Neural progenitor cell (in vitro differentiated cells): ENCODE measurements at regions not wholly inside any gene's neighbourhood (a gene's known extent, or its start where the extent isn't known, plus 50 kb on each side); places are given as distances from the start of the nearest gene placed in this dataset.

Experiments used
- DNase-seq: peaks from one replicate; pipeline ENCODE4 v3.0.0-alpha.2; 2016; ENCODE audit warnings: low spot score
- H2AFZ ChIP-seq: fragments of 200-600 bp; sonication (generic); replicated peaks from 2 replicates; pipeline ENCODE4 v1.6.1; 2016; ENCODE audit warnings: antibody characterized with exemption
- H3F3A ChIP-seq: fragments of 200-600 bp; sonication (generic); 2 replicates; pipeline ENCODE4 v1.6.1; 2016; ENCODE audit warnings: antibody characterized with exemption, low read depth
- H3K27ac ChIP-seq: fragments of 200-600 bp; sonication (generic); 2 replicates; pipeline ENCODE4 v1.5.1; 2016; ENCODE audit warnings: mild to moderate bottlenecking
- H3K27me3 ChIP-seq: fragments of 200-600 bp; sonication (generic); 2 replicates; pipeline ENCODE4 v1.6.1; 2016; ENCODE audit warnings: mild to moderate bottlenecking, moderate library complexity
- H3K36me3 ChIP-seq: fragments of 200-600 bp; sonication (generic); 2 replicates; pipeline ENCODE4 v1.5.1; 2016
- H3K4me1 ChIP-seq: fragments of 200-600 bp; sonication (generic); 2 replicates; pipeline ENCODE4 v1.6.1; 2016; ENCODE audit warnings: mixed run types
- H3K4me2 ChIP-seq: fragments of 200-600 bp; sonication (generic); 2 replicates; pipeline ENCODE4 v1.6.1; 2016
- H3K4me3 ChIP-seq: fragments of 200-600 bp; sonication (generic); 2 replicates; pipeline ENCODE4 v1.5.1; 2016
- H3K79me2 ChIP-seq: fragments of 200-600 bp; sonication (generic); 2 replicates; pipeline ENCODE4 v1.6.1; 2016; ENCODE audit warnings: low read depth
- H3K9ac ChIP-seq: fragments of 200-600 bp; sonication (generic); 2 replicates; pipeline ENCODE4 v1.6.1; 2016
- H3K9me3 ChIP-seq: fragments of 200-600 bp; sonication (generic); 2 replicates; pipeline ENCODE4 v1.5.1; 2016; ENCODE audit warnings: low read depth
- H4K20me1 ChIP-seq: fragments of 200-600 bp; sonication (generic); 2 replicates; pipeline ENCODE4 v1.6.1; 2016; ENCODE audit warnings: low read depth
- H3K27ac Mint-ChIP-seq: 3 replicates; pipeline ENCODE4 v1.8.0; 2021; ENCODE audit warnings: mixed read lengths
- H3K27me3 Mint-ChIP-seq: 2 replicates; pipeline ENCODE4 v1.8.0; 2022; ENCODE audit warnings: low read depth, mild to moderate bottlenecking, inconsistent platforms, moderate library complexity, mixed read lengths; ENCODE audit not compliant: insufficient read depth
- H3K36me3 Mint-ChIP-seq: 3 replicates; pipeline ENCODE4 v1.8.0; 2021; ENCODE audit warnings: mixed read lengths
- H3K4me1 Mint-ChIP-seq: 3 replicates; pipeline ENCODE4 v1.8.0; 2021; ENCODE audit warnings: mixed read lengths
- H3K4me3 Mint-ChIP-seq: 3 replicates; pipeline ENCODE4 v1.8.0; 2021; ENCODE audit warnings: mild to moderate bottlenecking, moderate library complexity, mixed read lengths
- H3K9me3 Mint-ChIP-seq: 3 replicates; pipeline ENCODE4 v1.8.0; 2020; ENCODE audit warnings: mixed read lengths
- EZH2 ChIP-seq: fragments of 200-600 bp; sonication (generic); IDR thresholded peaks from 2 replicates; pipeline ENCODE4 v1.6.1; 2017; ENCODE audit warnings: antibody characterized with exemption, mild to moderate bottlenecking, moderate library complexity
- EZH2phosphoT487 ChIP-seq: fragments of 200-600 bp; sonication (generic); IDR thresholded peaks from 2 replicates; pipeline ENCODE4 v1.6.1; 2017; ENCODE audit warnings: antibody characterized with exemption
- TF ChIP-seq, protein P1 (sequence below): fragments of 200-600 bp; sonication (generic); IDR thresholded peaks from 2 replicates; pipeline ENCODE4 v1.5.1; 2017; ENCODE audit warnings: antibody characterized with exemption, mild to moderate bottlenecking

DNA sequence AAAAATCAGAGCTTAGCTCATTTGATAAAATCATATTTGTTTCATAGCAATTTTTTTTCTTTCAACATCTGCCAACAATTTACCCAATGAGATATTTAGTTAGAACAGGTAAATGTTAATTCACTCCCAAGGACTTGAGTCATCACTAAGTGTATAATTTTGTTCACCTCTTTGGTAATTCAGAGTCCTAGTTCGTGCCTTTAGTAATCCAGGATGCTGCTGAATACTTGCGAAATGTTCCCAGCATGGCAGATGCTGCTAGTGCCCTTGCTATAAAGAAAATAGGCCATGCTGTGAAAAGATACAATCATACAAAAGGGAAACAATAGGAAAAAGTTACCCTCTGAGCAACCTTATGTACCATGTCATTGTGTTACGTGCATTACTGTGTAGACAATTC, 210.5 kb downstream of the CSNK1G3 start:
- Histone ChIP-seq H3K9ac (no peak overlapping the region), H3K79me2 (no peaks in the 10 kb centered on the region), H3K4me1 (no peaks in the 10 kb centered on the region), H3K4me2 (no peak overlapping the region), H3F3A (no peaks in the 10 kb centered on the region), H3K27me3 (no peaks in the 10 kb centered on the region), H4K20me1 (no peaks in the 10 kb centered on the region), H3K27ac (no peak overlapping the region), H3K4me3 (no peak overlapping the region), H2AFZ (no peak overlapping the region), H3K36me3 (no peaks in the 10 kb centered on the region), H3K9me3 (no peaks in the 10 kb centered on the region)
- no peak for DNase-seq
- no peak for TF ChIP-seq EZH2
- TF ChIP-seq, protein P1, sequence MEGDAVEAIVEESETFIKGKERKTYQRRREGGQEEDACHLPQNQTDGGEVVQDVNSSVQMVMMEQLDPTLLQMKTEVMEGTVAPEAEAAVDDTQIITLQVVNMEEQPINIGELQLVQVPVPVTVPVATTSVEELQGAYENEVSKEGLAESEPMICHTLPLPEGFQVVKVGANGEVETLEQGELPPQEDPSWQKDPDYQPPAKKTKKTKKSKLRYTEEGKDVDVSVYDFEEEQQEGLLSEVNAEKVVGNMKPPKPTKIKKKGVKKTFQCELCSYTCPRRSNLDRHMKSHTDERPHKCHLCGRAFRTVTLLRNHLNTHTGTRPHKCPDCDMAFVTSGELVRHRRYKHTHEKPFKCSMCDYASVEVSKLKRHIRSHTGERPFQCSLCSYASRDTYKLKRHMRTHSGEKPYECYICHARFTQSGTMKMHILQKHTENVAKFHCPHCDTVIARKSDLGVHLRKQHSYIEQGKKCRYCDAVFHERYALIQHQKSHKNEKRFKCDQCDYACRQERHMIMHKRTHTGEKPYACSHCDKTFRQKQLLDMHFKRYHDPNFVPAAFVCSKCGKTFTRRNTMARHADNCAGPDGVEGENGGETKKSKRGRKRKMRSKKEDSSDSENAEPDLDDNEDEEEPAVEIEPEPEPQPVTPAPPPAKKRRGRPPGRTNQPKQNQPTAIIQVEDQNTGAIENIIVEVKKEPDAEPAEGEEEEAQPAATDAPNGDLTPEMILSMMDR: no peak
- TF ChIP-seq EZH2phosphoT487: no peak
- Mint-ChIP-seq H3K9me3 (peaks cover 22% of the 10 kb centered on the region), H3K27ac (no peak overlapping the region), H3K4me3 (no peak overlapping the region), H3K4me1 (peaks cover 11% of the 10 kb centered on the region), H3K36me3 (no peaks in the 10 kb centered on the region), H3K27me3 (no peaks in the 10 kb centered on the region)

DNA sequence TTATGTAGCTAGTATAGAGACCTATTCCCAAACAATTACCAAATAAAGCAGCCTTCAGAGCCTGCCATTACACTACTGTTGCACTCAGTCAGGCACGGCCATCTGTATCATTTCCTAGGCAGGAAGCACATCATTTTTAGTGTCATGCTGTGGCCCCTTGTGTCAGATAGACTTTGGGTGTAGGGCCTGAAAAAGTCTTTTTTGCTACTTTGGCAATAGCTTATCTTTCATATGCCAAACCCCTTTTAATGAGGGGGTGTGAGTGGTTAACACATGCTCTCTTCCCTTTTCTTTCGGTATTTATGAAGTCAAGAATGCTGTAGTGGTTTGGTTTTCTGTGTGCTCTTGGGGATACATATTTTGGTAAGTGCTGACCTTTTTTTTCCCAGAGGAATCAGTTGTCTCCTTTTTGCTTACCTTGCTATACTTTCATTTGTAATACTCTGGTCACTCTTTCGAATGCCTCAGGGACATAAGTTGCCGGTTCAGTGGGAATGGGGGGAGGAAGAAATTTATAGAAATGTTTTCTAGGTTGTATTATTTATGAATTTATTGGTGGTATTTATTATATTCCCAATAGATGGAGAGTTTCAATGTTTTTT, 209.8 kb downstream of the CSNK1G3 start:
- no peak for DNase-seq
- peak overlapping the region; percentile 38 for H2AFZ ChIP-seq
- H3K9me3 Mint-ChIP-seq: peaks cover 20% of the 10 kb centered on the region
- peaks cover 11% of the 10 kb centered on the region for H3K4me1 Mint-ChIP-seq
- no peaks in the 10 kb centered on the region for H3K9me3 ChIP-seq
- H4K20me1 ChIP-seq: no peaks in the 10 kb centered on the region
- H3K4me3 ChIP-seq: no peak overlapping the region
- no peaks in the 10 kb centered on the region for H3K27me3 ChIP-seq
- H3K4me2 ChIP-seq: no peak overlapping the region
- no peak overlapping the region for H3K4me3 Mint-ChIP-seq
- H3F3A ChIP-seq: no peaks in the 10 kb centered on the region
- TF ChIP-seq, protein P1: no peak
- TF ChIP-seq EZH2phosphoT487 (no peak), EZH2 (no peak)
- no peaks in the 10 kb centered on the region for H3K4me1 ChIP-seq
- H3K27me3 Mint-ChIP-seq: no peaks in the 10 kb centered on the region
- no peak overlapping the region for H3K27ac ChIP-seq
- no peak overlapping the region for H3K27ac Mint-ChIP-seq
- no peaks in the 10 kb centered on the region for H3K36me3 ChIP-seq
- H3K36me3 Mint-ChIP-seq: no peaks in the 10 kb centered on the region
- H3K9ac ChIP-seq: no peak overlapping the region
- H3K79me2 ChIP-seq: no peaks in the 10 kb centered on the region

DNA sequence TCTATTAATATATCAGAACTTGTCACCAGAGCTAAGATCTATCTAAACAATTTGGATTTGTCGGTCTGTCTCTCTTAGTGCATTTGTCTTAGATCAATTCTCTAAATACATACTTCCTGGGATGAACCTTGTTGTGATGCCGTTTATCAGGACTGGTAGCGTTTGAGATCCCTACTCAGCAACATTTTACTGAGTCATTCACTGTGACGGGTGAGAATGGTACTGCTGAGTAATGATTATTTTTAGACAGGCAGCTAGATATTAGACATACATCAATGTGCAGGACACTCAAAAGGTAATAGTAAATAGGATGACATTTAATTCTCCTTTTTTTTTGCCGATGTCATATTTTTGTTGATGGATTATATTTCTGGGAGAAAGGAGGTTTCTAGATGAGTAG, 209.0 kb downstream of the CSNK1G3 start:
- no peak for DNase-seq
- Histone ChIP-seq H3K9ac (no peak overlapping the region), H3K4me3 (no peak overlapping the region), H3F3A (no peaks in the 10 kb centered on the region), H3K4me2 (no peak overlapping the region), H4K20me1 (no peaks in the 10 kb centered on the region), H3K79me2 (no peaks in the 10 kb centered on the region), H3K27ac (no peak overlapping the region), H3K9me3 (no peaks in the 10 kb centered on the region), H2AFZ (no peak overlapping the region), H3K27me3 (no peaks in the 10 kb centered on the region), H3K4me1 (no peaks in the 10 kb centered on the region), H3K36me3 (no peaks in the 10 kb centered on the region)
- Mint-ChIP-seq H3K4me3 (no peak overlapping the region), H3K36me3 (no peaks in the 10 kb centered on the region), H3K27ac (no peak overlapping the region), H3K9me3 (peaks cover 13% of the 10 kb centered on the region), H3K27me3 (no peaks in the 10 kb centered on the region), H3K4me1 (peaks cover 11% of the 10 kb centered on the region)
- TF ChIP-seq, protein P1: no peak
- no peak for TF ChIP-seq EZH2
- TF ChIP-seq EZH2phosphoT487: no peak
